H9 (cell line): ENCODE measurements at regions not wholly inside any gene's neighbourhood (a gene's known extent, or its start where the extent isn't known, plus 50 kb on each side); places are given as distances from the start of the nearest gene placed in this dataset.

Experiments
- DNase-seq: peaks from one replicate; pipeline ENCODE4 v3.0.0-alpha.2; 2017
- H2AFZ ChIP-seq: one replicate; pipeline ENCODE4 v1.6.1; 2013; ENCODE audit warnings: mild to moderate bottlenecking, low read length, control low read depth, moderate library complexity
- H2AK5ac ChIP-seq: 2 replicates; pipeline ENCODE4 v1.6.1; 2013; ENCODE audit warnings: low read length, control low read depth, mixed read lengths; ENCODE audit not compliant: insufficient read length
- H2BK120ac ChIP-seq: one replicate; pipeline ENCODE4 v1.6.1; 2013; ENCODE audit warnings: low read depth, mild to moderate bottlenecking, low read length, control low read depth, inconsistent platforms; ENCODE audit not compliant: poor library complexity, severe bottlenecking
- H2BK12ac ChIP-seq: 2 replicates; pipeline ENCODE4 v1.6.1; 2013; ENCODE audit warnings: low read length, control low read depth, mixed read lengths, low read depth; ENCODE audit not compliant: insufficient read length
- H2BK15ac ChIP-seq: 2 replicates; pipeline ENCODE4 v1.6.1; 2013; ENCODE audit warnings: low read depth, low read length, control low read depth
- H2BK20ac ChIP-seq: one replicate; pipeline ENCODE4 v1.6.1; 2013; ENCODE audit warnings: low read depth, mild to moderate bottlenecking, low read length, control low read depth, inconsistent platforms; ENCODE audit not compliant: poor library complexity, severe bottlenecking
- H2BK5ac ChIP-seq: 2 replicates; pipeline ENCODE4 v1.6.1; 2013; ENCODE audit warnings: low read length, control low read depth, mixed read lengths; ENCODE audit not compliant: insufficient read length
- H3K14ac ChIP-seq: 2 replicates; pipeline ENCODE4 v1.6.1; 2013; ENCODE audit warnings: low read length, control low read depth; ENCODE audit not compliant: insufficient read depth
- H3K18ac ChIP-seq: 2 replicates; pipeline ENCODE4 v1.6.1; 2013; ENCODE audit warnings: low read depth, mild to moderate bottlenecking, mixed read lengths, low read length, control low read depth; ENCODE audit not compliant: insufficient read length
- H3K23ac ChIP-seq: 2 replicates; pipeline ENCODE4 v1.6.1; 2013; ENCODE audit warnings: low read length, control low read depth, mixed read lengths, low read depth; ENCODE audit not compliant: insufficient read length
- H3K23me2 ChIP-seq: 2 replicates; pipeline ENCODE4 v1.6.1; 2013; ENCODE audit warnings: low read depth, mild to moderate bottlenecking, mixed read lengths, low read length, control low read depth; ENCODE audit not compliant: insufficient read length, poor library complexity, severe bottlenecking
- H3K27ac ChIP-seq: 2 replicates; pipeline ENCODE4 v1.5.1; 2013; ENCODE audit warnings: low read length, control low read depth, mixed read lengths, low read depth; ENCODE audit not compliant: insufficient read length
- H3K27me3 ChIP-seq: 2 replicates; pipeline ENCODE4 v1.6.1; 2013; ENCODE audit warnings: low read length, control low read depth, inconsistent platforms; ENCODE audit not compliant: insufficient read depth
- H3K4ac ChIP-seq: 2 replicates; pipeline ENCODE4 v1.6.1; 2013; ENCODE audit warnings: low read depth, mild to moderate bottlenecking, control low read depth, inconsistent platforms, low read length, moderate library complexity
- H3K4me1 ChIP-seq: 2 replicates; pipeline ENCODE4 v1.6.1; 2013; ENCODE audit warnings: low read length, control low read depth, inconsistent platforms; ENCODE audit not compliant: insufficient read depth
- H3K4me2 ChIP-seq: 2 replicates; pipeline ENCODE4 v1.6.1; 2013; ENCODE audit warnings: low read length, control low read depth, mixed read lengths; ENCODE audit not compliant: insufficient read length, insufficient read depth
- H3K56ac ChIP-seq: 2 replicates; pipeline ENCODE4 v1.6.1; 2013; ENCODE audit warnings: low read depth, mild to moderate bottlenecking, mixed read lengths, low read length, control low read depth; ENCODE audit not compliant: insufficient read length
- H3K79me1 ChIP-seq: 2 replicates; pipeline ENCODE4 v1.6.1; 2013; ENCODE audit warnings: low read depth, mild to moderate bottlenecking, moderate library complexity, low read length, control low read depth, inconsistent platforms; ENCODE audit not compliant: insufficient read depth, poor library complexity, severe bottlenecking
- H3K79me2 ChIP-seq: 2 replicates; pipeline ENCODE4 v1.6.1; 2013; ENCODE audit warnings: low read length, control low read depth, inconsistent platforms; ENCODE audit not compliant: insufficient read depth
- H3K9ac ChIP-seq: 2 replicates; pipeline ENCODE4 v1.6.1; 2013; ENCODE audit warnings: low read length, control low read depth, mixed read lengths; ENCODE audit not compliant: insufficient read length; ENCODE audit errors: extremely low read depth
- H3K9me3 ChIP-seq: one replicate; pipeline ENCODE4 v1.6.1; 2013; ENCODE audit warnings: low read depth, low read length, inconsistent platforms; ENCODE audit not compliant: control insufficient read depth
- H3T11ph ChIP-seq: one replicate; pipeline ENCODE4 v1.6.1; 2013; ENCODE audit warnings: mild to moderate bottlenecking, low read length, control low read depth, inconsistent platforms
- H4K20me1 ChIP-seq: one replicate; pipeline ENCODE4 v1.6.1; 2013; ENCODE audit not compliant: control insufficient read depth, insufficient read length, insufficient read depth
- H4K5ac ChIP-seq: 2 replicates; pipeline ENCODE4 v1.6.1; 2013; ENCODE audit warnings: low read depth, mild to moderate bottlenecking, mixed read lengths, low read length, control low read depth; ENCODE audit not compliant: insufficient read length
- H4K8ac ChIP-seq: replicated peaks from 2 replicates; pipeline ENCODE4 v1.6.1; 2013; ENCODE audit warnings: low read length, control low read depth, mixed read lengths, low read depth; ENCODE audit not compliant: insufficient read length
- H4K91ac ChIP-seq: 2 replicates; pipeline ENCODE4 v1.6.1; 2013; ENCODE audit warnings: low read depth, mild to moderate bottlenecking, moderate library complexity, mixed read lengths, low read length, control low read depth; ENCODE audit not compliant: insufficient read length
- H3K27ac Mint-ChIP-seq, 3 experiments: 2 replicates in 2 of 3; 3 replicates in 1 of 3; pipeline ENCODE4 v1.8.0; 2020 to 2021; ENCODE audit warnings: mixed read lengths in 3 of 3, mild to moderate bottlenecking in 1 of 3, moderate library complexity in 1 of 3
- H3K27me3 Mint-ChIP-seq: 2 replicates; pipeline ENCODE4 v1.8.0; 2021; ENCODE audit warnings: low read depth, mild to moderate bottlenecking, moderate library complexity, mixed read lengths
- H3K36me3 Mint-ChIP-seq, 3 experiments: 2 replicates in 2 of 3; 3 replicates in 1 of 3; pipeline ENCODE4 v1.8.0; 2020 to 2021; ENCODE audit warnings: low read depth in 3 of 3, mixed read lengths in 3 of 3; ENCODE audit not compliant: insufficient read depth in 1 of 3
- H3K4me1 Mint-ChIP-seq, 2 experiments: 2 replicates each; pipeline ENCODE4 v1.8.0; 2020; ENCODE audit warnings: mixed read lengths in 2 of 2
- H3K4me3 Mint-ChIP-seq, 2 experiments: 2 replicates in 1 of 2; 3 replicates in 1 of 2; pipeline ENCODE4 v1.8.0; 2020 to 2021; ENCODE audit warnings: mild to moderate bottlenecking in 2 of 2, mixed read lengths in 2 of 2, moderate library complexity in 1 of 2
- H3K9me3 Mint-ChIP-seq, 2 experiments: 2 replicates in 1 of 2; 3 replicates in 1 of 2; pipeline ENCODE4 v1.8.0; 2020; ENCODE audit warnings: mild to moderate bottlenecking in 2 of 2, mixed read lengths in 2 of 2, moderate library complexity in 1 of 2
- CTCF ChIP-seq: fragments of 200-600 bp; sonication (generic); conservative IDR thresholded peaks from 3 replicates; pipeline ENCODE4 v1.8.0; 2021; ENCODE audit warnings: antibody characterized with exemption, mild to moderate bottlenecking
- WGBS: extraction: QIAGEN DNeasy Blood & Tissue Kit; methylation state at CpG from one replicate; pipeline ENCODE4 v1.1.7; 2013; ENCODE audit warnings: missing lambda C conversion rate, low lambda C conversion rate, mixed read lengths; ENCODE audit not compliant: insufficient read length; ENCODE audit errors: extremely low coverage; 5-methylcytosine and 5-hydroxymethylcytosine counted together

DNA sequence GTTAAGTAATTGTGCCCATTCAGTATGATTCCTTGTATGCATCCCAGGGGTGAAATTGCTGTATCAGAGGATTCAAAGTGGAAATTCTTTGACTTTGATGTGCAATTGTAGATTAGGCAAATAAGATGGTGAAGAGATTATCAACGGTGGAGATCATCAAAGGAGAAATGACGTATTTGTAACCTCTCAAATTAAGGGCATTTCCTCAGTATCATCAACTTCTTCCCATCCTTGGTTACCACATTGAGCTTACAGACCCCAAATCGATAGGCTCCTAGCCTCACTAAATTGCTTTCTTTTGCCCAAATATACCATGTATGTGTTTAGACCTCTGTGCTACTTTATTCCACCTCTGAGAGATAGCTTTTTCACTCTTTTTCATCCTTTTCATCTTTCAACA is 213.1 kb upstream of the ZFP64 start:
- no CpG with 5 or more reads among the region's 3 CpGs for whole genome bisulfite sequencing
- Histone ChIP-seq H4K20me1 (no peaks in the 10 kb centered on the region), H3K56ac (no peak overlapping the region), H3K27ac (no peak overlapping the region), H3K79me2 (no peaks in the 10 kb centered on the region), H3T11ph (no peak overlapping the region), H2AFZ (no peak overlapping the region), H3K27me3 (no peaks in the 10 kb centered on the region), H3K14ac (no peak overlapping the region), H2BK5ac (no peak overlapping the region), H2AK5ac (no peak overlapping the region), H3K18ac (no peak overlapping the region), H2BK12ac (no peak overlapping the region), H3K4me1 (no peaks in the 10 kb centered on the region), H3K79me1 (no peaks in the 10 kb centered on the region), H4K8ac (no peak overlapping the region), H2BK20ac (no peak overlapping the region), H3K4me2 (no peak overlapping the region), H3K9ac (no peak overlapping the region), H3K4ac (no peak overlapping the region), H2BK120ac (no peak overlapping the region), H4K5ac (no peak overlapping the region), H2BK15ac (no peak overlapping the region), H3K23me2 (no peaks in the 10 kb centered on the region), H3K23ac (no peak overlapping the region), H3K9me3 (no peaks in the 10 kb centered on the region), H4K91ac (no peak overlapping the region)
- Mint-ChIP-seq H3K4me3 (no peak overlapping the region), H3K9me3 (no peaks in the 10 kb centered on the region), H3K4me1 (no peaks in the 10 kb centered on the region), H3K36me3 (no peaks in the 10 kb centered on the region), H3K27me3 (peaks cover 2% of the 10 kb centered on the region; the same call in 1 of the 2 replicates), H3K27ac (no peak overlapping the region)
- no peak for TF ChIP-seq CTCF
- DNase-seq = no peak
